A673 (cell line): ENCODE measurements at regions not wholly inside any gene's neighbourhood (a gene's known extent, or its start where the extent isn't known, plus 50 kb on each side); places are given as distances from the start of the nearest gene placed in this dataset.

Experiments used
- EZH2 ChIP-seq: fragments of 200-600 bp; sonication (generic); IDR thresholded peaks from 2 replicates; pipeline ENCODE4 v1.6.1; 2017; ENCODE audit warnings: borderline replicate concordance, low read depth, mild to moderate bottlenecking, mixed read lengths, antibody characterized with exemption, low read length; ENCODE audit not compliant: poor library complexity, severe bottlenecking
- TF ChIP-seq, protein P1 (sequence below): fragments of 300-800, 200-600 bp; sonication (generic); conservative IDR thresholded peaks from 2 replicates; pipeline ENCODE4 v1.5.1; 2017; ENCODE audit warnings: low read depth, mild to moderate bottlenecking, antibody characterized with exemption, low read length, moderate library complexity, mixed read lengths

GRCh38 chr22:48779211-48779643 lies 1048.4 kb downstream of the BRD1 start:
- TF ChIP-seq EZH2 = no peak
- TF ChIP-seq, protein P1, sequence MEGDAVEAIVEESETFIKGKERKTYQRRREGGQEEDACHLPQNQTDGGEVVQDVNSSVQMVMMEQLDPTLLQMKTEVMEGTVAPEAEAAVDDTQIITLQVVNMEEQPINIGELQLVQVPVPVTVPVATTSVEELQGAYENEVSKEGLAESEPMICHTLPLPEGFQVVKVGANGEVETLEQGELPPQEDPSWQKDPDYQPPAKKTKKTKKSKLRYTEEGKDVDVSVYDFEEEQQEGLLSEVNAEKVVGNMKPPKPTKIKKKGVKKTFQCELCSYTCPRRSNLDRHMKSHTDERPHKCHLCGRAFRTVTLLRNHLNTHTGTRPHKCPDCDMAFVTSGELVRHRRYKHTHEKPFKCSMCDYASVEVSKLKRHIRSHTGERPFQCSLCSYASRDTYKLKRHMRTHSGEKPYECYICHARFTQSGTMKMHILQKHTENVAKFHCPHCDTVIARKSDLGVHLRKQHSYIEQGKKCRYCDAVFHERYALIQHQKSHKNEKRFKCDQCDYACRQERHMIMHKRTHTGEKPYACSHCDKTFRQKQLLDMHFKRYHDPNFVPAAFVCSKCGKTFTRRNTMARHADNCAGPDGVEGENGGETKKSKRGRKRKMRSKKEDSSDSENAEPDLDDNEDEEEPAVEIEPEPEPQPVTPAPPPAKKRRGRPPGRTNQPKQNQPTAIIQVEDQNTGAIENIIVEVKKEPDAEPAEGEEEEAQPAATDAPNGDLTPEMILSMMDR = no peak
